GM18499 (cell line): ENCODE measurements at regions not wholly inside any gene's neighbourhood (a gene's known extent, or its start where the extent isn't known, plus 50 kb on each side); places are given as distances from the start of the nearest gene placed in this dataset.

Experiments used
- ATAC-seq: cut with Tn5 transposase; IDR thresholded peaks from one replicate; pipeline ENCODE4 v1.9.1; 2021; ENCODE audit warnings: moderate number of reproducible peaks; ENCODE audit not compliant: insufficient read depth, unreplicated experiment

DNA sequence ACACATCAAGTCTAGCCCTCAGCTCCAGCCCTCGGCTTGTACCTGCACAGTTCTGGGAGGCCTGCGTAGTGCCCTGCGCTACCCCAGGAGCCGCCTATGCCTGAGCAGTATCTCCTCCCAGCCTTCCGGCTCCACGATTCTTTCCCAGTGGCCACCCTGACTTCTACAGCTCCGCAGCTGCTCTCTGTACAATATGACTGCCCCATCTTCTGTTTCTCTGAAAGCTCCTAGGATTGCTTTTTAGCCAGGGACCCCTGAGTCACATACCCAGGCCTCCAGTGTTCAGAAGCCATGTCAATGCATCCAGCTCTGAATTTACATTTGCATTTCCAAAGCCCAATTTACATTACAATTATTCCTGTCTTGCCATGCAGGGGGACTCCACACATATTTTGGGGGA, 135.5 kb downstream of the PJA1 start:
- no peak for ATAC-seq

- ATAC-seq: no peak
Measured at GRCh38 chrX:69028761-69029120, 136.5 kb downstream of the PJA1 start.

GRCh38 chrX:69028006-69028760, 137.1 kb downstream of the PJA1 start:
- peak; percentile 89 for ATAC-seq

- no peak for ATAC-seq
Measured at GRCh38 chrX:69027181-69028005, 137.9 kb downstream of the PJA1 start.

GRCh38 chrX:69025802-69026301, 139.4 kb downstream of the PJA1 start:
- ATAC-seq: no peak

- no peak for ATAC-seq
Measured at GRCh38 chrX:69024931-69025330, 140.3 kb downstream of the PJA1 start.

DNA sequence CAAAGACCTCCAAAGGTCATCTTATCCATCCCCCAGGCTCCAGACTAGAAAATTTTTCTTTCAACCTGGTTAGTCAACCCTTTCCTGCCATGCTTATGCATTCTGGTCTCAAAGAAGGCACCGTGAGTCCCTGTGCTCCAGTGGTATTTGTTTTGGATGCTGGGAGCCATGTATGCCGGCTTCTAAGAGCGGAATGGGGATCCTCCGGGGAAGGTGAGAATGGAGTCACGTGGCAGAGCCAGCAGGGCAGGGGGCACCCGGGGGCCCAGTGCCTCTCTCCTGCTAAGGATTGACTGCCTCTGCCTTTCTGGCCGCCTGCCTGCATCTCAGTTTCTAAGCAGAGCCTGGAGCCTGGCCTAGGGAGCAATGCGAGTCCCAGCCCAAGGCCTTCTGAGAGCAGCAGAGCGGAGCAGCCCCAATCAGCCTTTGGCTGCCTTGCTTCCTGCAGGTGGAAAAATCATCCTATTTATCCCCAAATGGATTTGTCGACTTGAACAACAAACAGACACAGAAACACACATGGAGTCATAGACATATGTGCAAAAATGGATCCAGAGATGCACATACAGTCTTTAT, 141.0 kb downstream of the PJA1 start:
- ATAC-seq: no peak

- ATAC-seq: no peak
Measured at GRCh38 chrX:69022430-69022829, 142.8 kb downstream of the PJA1 start.

DNA sequence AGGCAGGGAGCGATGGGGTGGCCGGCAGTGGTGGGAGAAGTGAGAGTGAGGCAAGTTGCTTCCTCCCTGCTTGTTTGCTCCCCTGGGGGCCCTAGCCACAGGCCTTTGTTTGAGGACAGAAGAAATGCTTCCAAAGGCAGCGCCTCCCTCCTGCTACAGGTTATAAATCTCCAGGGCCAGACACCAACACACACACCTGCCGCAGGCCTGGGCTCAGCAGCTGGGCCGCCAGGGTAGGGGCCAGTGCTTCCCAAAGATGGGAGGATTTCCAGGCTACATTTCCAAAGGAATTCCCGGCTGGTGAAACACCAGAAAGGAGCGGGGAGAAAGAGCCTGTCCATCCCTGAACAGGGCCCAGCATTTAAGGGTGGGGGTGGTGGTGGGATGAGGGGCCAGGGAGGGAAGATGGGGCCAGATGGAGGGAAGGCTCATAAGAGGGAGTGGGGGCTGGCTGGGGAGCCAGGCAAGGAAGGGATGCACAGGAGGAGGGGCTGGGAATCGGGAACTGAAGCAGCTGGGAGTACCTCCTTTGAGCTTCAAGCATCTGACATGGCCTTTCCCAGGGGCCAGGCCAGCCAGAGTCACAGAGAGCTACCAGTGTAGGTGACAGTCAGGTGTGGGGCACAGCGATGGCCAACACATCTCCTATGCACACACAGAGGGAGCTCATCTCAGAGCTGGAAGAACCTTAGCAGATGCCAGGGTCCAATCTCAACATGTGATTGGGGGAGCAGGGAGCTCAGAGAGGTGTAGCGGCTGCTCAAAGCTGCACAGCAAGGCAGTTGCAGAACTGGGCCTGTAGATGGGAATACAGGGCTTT, 143.9 kb downstream of the PJA1 start:
- ATAC-seq: no peak

- ATAC-seq: no peak
Measured at GRCh38 chrX:69020316-69020715, 144.9 kb downstream of the PJA1 start.

- ATAC-seq: no peak
Measured at GRCh38 chrX:69019073-69019890, 146.0 kb downstream of the PJA1 start.

DNA sequence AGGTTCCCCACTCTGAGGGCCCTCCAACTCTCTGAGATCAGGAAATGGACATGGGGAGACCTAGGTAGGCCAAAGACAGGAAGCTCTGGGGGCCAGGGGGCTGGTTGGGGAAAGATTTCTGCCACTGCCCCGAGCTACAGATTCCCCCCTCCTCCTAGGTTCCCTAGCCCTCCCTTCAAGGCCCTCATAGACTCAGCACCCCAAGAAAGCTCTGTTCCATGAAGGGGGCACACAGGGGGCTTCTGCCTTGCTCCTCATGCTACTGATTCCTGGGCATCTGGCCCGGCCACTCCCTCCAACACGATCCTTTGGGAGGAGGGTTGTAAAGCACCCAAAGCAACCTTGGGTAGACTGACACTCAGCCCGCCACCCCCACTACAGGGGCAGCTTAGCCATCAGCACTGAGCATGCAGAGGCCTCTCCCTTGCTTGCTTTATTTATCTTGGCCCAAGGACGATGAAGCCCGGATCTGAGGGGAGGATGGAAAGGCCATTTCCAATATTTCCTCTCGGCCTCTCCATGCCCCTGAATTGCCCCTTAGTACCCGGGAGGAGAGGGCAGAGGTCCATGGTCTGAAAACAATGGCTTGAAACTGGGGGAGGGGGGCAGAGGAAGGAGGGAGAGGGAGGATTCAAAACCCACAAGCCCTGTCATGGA, 146.7 kb downstream of the PJA1 start:
- ATAC-seq: no peak

GRCh38 chrX:69016293-69016941, 148.8 kb downstream of the PJA1 start:
- no peak for ATAC-seq

DNA sequence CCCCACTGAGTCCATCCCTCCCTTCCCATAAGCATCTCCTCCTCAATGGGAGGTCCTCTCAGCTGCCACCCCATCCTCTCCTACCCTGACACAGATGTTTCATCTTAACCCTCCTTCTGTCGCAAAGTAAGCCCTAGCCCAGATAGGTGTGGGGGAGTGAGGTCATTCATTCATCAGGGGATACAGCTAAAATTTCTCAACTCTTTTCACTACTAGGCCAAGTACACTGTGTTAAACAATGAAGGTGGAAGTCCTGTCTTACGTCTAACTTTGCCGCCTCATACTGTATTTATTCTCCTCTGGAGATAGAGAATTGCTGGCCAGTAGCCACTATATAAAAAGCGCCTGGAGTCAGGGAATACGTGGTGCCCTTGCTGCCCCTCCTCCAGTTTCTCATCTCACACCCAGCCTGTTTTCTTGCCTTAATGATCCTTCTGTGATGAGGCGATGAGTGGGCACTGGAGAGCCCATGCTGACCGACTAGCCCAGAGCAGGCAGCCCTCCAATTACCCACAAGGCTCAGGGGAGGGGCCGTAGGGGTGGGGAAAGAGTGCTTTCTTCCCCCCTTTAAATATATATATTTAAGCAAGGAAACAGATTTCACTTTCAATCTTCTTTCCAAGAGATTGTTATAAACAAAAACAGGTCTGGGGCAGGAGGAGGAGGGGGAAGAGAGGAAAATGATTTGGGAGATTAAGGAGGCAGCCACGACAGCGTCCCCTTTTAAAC, 149.5 kb downstream of the PJA1 start:
- no peak for ATAC-seq

DNA sequence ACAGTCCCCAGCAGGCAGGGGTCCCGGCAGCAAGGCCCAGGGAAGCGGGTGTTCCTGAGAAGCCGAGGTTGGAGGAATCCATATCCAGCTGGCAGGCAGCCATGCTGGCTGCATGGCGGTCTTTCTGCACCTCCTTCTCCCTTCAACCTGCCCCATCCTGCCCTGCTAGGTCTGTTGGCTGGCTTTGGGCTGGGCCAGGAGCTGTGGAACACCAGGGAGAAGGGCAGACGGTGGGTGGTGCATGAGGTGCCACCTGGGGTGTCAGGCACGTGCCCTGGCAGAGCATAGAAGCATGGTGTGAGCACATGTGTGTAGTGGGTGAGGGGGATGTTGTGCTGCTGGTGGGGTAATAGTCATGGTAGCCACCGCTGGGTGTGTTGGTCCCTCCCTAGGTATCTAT, 150.1 kb downstream of the PJA1 start:
- no peak for ATAC-seq

DNA sequence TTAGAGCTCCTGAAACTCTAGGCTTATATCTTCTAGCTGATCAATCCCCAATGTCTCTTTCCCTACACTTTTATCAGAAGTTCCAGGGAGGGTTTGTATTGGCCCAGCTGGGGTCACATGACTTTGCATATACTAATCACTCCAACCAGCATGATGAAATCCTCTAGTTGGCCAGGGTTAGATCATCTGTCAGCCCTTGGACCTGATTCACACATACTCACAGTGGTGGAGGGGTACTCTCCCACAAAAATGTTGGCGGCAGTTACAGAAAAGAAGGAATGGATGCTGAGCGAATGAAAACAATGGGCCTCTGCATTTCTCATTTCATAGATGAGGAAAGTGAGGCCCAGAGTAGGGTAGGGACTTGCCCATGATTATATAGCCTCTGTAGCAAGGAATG, 151.1 kb downstream of the PJA1 start:
- no peak for ATAC-seq

GRCh38 chrX:69010339-69010738, 154.9 kb downstream of the PJA1 start:
- ATAC-seq: no peak

- ATAC-seq: no peak
Measured at GRCh38 chrX:69000877-69001276, 164.4 kb downstream of the PJA1 start.
